Testis (tissue), 2 donors: ENCODE measurements at regions not wholly inside any gene's neighbourhood (a gene's known extent, or its start where the extent isn't known, plus 50 kb on each side); places are given as distances from the start of the nearest gene placed in this dataset.

ENCODE experiments used
- CTCF ChIP-seq, 3 experiments: fragments of 450-650 bp in 2 of 3; fragments of 200-600 bp in 1 of 3; sonication (generic) in 1 of 3; IDR thresholded peaks; one replicate each; pipeline ENCODE4 v1.5.1; 2016 to 2019; ENCODE audit warnings: antibody characterized with exemption in 3 of 3, mild to moderate bottlenecking in 2 of 3, moderate library complexity in 1 of 3
- POLR2A ChIP-seq: fragments of 450-650 bp; IDR thresholded peaks from one replicate; pipeline ENCODE4 v1.6.1; 2017; ENCODE audit warnings: antibody characterized with exemption, mild to moderate bottlenecking, moderate library complexity

- no peak for TF ChIP-seq CTCF (IDR thresholded peaks at IDR 0.05)
- no peak for TF ChIP-seq POLR2A
Measured at GRCh38 chr11:134573857-134574256, 161.8 kb upstream of the B3GAT1 start.
